Fibroblast of lung (primary cell): ENCODE measurements at regions not wholly inside any gene's neighbourhood (a gene's known extent, or its start where the extent isn't known, plus 50 kb on each side); places are given as distances from the start of the nearest gene placed in this dataset.

Experiments used
- CTCF ChIP-seq, 2 donors: IDR thresholded peaks in 1 of 2; conservative IDR thresholded peaks in 1 of 2; 1 replicate in 1 of 2; 2 replicates in 1 of 2; pipeline ENCODE4 v1.5.1; 2011 to 2012; ENCODE audit warnings: low read length in 2 of 2, control low read depth in 1 of 2, inconsistent platforms in 1 of 2, low read depth in 1 of 2, mild to moderate bottlenecking in 1 of 2
- EZH2 ChIP-seq: IDR thresholded peaks from 2 replicates; pipeline ENCODE4 v1.5.1; 2012; ENCODE audit warnings: low read length, control low read depth, mild to moderate bottlenecking; ENCODE audit errors: missing control alignments

GRCh38 chr2:70374616-70375015 lies 72.7 kb upstream of the FAM136A start:
- TF ChIP-seq CTCF (conservative IDR thresholded peaks at IDR 0.05 in 1 of 2, IDR thresholded peaks at IDR 0.05 in 1 of 2; ENCODE audit: low read depth in 1 of 2, low read length in 2 of 2) (no peak), EZH2 (no peak)
